ENCODE measurements at regions not wholly inside any gene's neighbourhood (a gene's known extent, or its start where the extent isn't known, plus 50 kb on each side); places are given as distances from the start of the nearest gene placed in this dataset.
"Not testable (repeated sequence)": the region's sequence is repeated elsewhere in the genome, so short reads cannot be mapped to it uniquely, and the experiment has no call there.

- no peak for DNase-seq (ENCODE audit: extremely low spot score, insufficient read length, low read depth)
- FAIRE-seq, result no peak
These were observed 50.5 kb upstream of the MAP4K3 start for GRCh38 chr2:39487398-39488250.

GRCh38 chr2:39488450-39488849 is 51.4 kb upstream of the MAP4K3 start:
- FAIRE-seq (no peak), DNase-seq (ENCODE audit: extremely low spot score, insufficient read length, low read depth) (no peak)

- no peak for DNase-seq (ENCODE audit: extremely low spot score, insufficient read length, low read depth)
These were observed 53.5 kb upstream of the MAP4K3 start for GRCh38 chr2:39490586-39490985.

GRCh38 chr2:39491653-39492052 is 54.6 kb upstream of the MAP4K3 start:
- DNase-seq (ENCODE audit: extremely low spot score, insufficient read length, low read depth) (no peak), FAIRE-seq (no peak)

More at GRCh38 chr2:39490586-39490985, 53.5 kb upstream of the MAP4K3 start:
- FAIRE-seq, result no peak

- peak; percentile 86 for FAIRE-seq
- DNase-seq (ENCODE audit: extremely low spot score, insufficient read length, low read depth), result peak; percentile 69
These were observed 55.1 kb upstream of the MAP4K3 start for GRCh38 chr2:39492095-39492590.

- DNase-seq (ENCODE audit: extremely low spot score, insufficient read length, low read depth) (no peak), FAIRE-seq (no peak)
These were observed 55.6 kb upstream of the MAP4K3 start for GRCh38 chr2:39492716-39493115.

GRCh38 chr2:39494784-39495251 is 57.7 kb upstream of the MAP4K3 start:
- FAIRE-seq (peak; percentile 47), DNase-seq (ENCODE audit: extremely low spot score, insufficient read length, low read depth) (no peak)

- no peak for DNase-seq (ENCODE audit: extremely low spot score, insufficient read length, low read depth)
- no peak for FAIRE-seq
These were observed 60.2 kb upstream of the MAP4K3 start for GRCh38 chr2:39497082-39497801.

- DNase-seq (ENCODE audit: extremely low spot score, insufficient read length, low read depth), result not testable (repeated sequence)
These were observed 61.1 kb upstream of the MAP4K3 start for GRCh38 chr2:39498176-39498575.

GRCh38 chr2:39498786-39499185 is 61.7 kb upstream of the MAP4K3 start:
- DNase-seq (ENCODE audit: extremely low spot score, insufficient read length, low read depth) (no peak), FAIRE-seq (no peak)

More at GRCh38 chr2:39498176-39498575, 61.1 kb upstream of the MAP4K3 start:
- FAIRE-seq, result not testable (repeated sequence)

- FAIRE-seq (no peak), DNase-seq (ENCODE audit: extremely low spot score, insufficient read length, low read depth) (no peak)
These were observed 62.3 kb upstream of the MAP4K3 start for GRCh38 chr2:39499336-39499735.

GRCh38 chr2:39501412-39501811 is 64.3 kb upstream of the MAP4K3 start:
- no peak for DNase-seq (ENCODE audit: extremely low spot score, insufficient read length, low read depth)
- FAIRE-seq, result no peak

- FAIRE-seq, result no peak
- no peak for DNase-seq (ENCODE audit: extremely low spot score, insufficient read length, low read depth)
These were observed 66.2 kb upstream of the MAP4K3 start for GRCh38 chr2:39503277-39503676.

GRCh38 chr2:39504790-39505335 is 67.8 kb upstream of the MAP4K3 start:
- FAIRE-seq, result no peak
- no peak for DNase-seq (ENCODE audit: extremely low spot score, insufficient read length, low read depth)

- DNase-seq (ENCODE audit: extremely low spot score, insufficient read length, low read depth) (no peak), FAIRE-seq (no peak)
These were observed 69.1 kb upstream of the MAP4K3 start for GRCh38 chr2:39506215-39506614.

GRCh38 chr2:39508198-39508597 is 71.1 kb upstream of the MAP4K3 start:
- no peak for FAIRE-seq
- DNase-seq (ENCODE audit: extremely low spot score, insufficient read length, low read depth), result no peak

- FAIRE-seq (no peak), DNase-seq (ENCODE audit: extremely low spot score, insufficient read length, low read depth) (no peak)
These were observed 73.1 kb upstream of the MAP4K3 start for GRCh38 chr2:39510140-39510539.

GRCh38 chr2:39511219-39511604 is 74.1 kb upstream of the MAP4K3 start:
- DNase-seq (ENCODE audit: extremely low spot score, insufficient read length, low read depth) (no peak), FAIRE-seq (no peak)

- FAIRE-seq, result no peak
- DNase-seq (ENCODE audit: extremely low spot score, insufficient read length, low read depth), result no peak
These were observed 74.7 kb upstream of the MAP4K3 start for GRCh38 chr2:39511605-39512433.

- FAIRE-seq (no peak), DNase-seq (ENCODE audit: extremely low spot score, insufficient read length, low read depth) (no peak)
These were observed 75.4 kb upstream of the MAP4K3 start for GRCh38 chr2:39512434-39512935.

Measured in GM18507 (cell line).